ENCODE measurements at regions not wholly inside any gene's neighbourhood (a gene's known extent, or its start where the extent isn't known, plus 50 kb on each side); places are given as distances from the start of the nearest gene placed in this dataset.
A peak's percentile ranks its signal among the peaks of the same experiment; 100 is the strongest.
"Not testable (repeated sequence)": the region's sequence is repeated elsewhere in the genome, so short reads cannot be mapped to it uniquely, and the experiment has no call there.

- Histone ChIP-seq H3K4me1 (ENCODE audit: control insufficient read depth, insufficient read depth, low read length) (no peaks in the 10 kb centered on the region), H3K4me3 (ENCODE audit: low read length) (no peak overlapping the region), H3K27me3 (replicated peaks; ENCODE audit: control insufficient read depth, insufficient read depth, low read length) (no peaks in the 10 kb centered on the region), H3K9ac (ENCODE audit: low read length) (no peak overlapping the region), H3K9me3 (ENCODE audit: control insufficient read depth, low read length) (no peaks in the 10 kb centered on the region), H3K36me3 (ENCODE audit: control insufficient read depth, insufficient read depth, low read length, severe bottlenecking) (no peaks in the 10 kb centered on the region)
- no peak for DNase-seq (ENCODE audit: low read depth)
Observed at GRCh38 chr2:194915485-194915884, 741.5 kb upstream of the SLC39A10 start.

- no peaks in the 10 kb centered on the region for H3K27me3 ChIP-seq (replicated peaks; ENCODE audit: control insufficient read depth, insufficient read depth, low read length)
- H3K4me1 ChIP-seq (ENCODE audit: control insufficient read depth, insufficient read depth, low read length): no peaks in the 10 kb centered on the region
- H3K4me3 ChIP-seq (ENCODE audit: low read length): no peak overlapping the region
- H3K9me3 ChIP-seq (ENCODE audit: control insufficient read depth, low read length): no peaks in the 10 kb centered on the region
- H3K9ac ChIP-seq (ENCODE audit: low read length): no peak overlapping the region
- no peaks in the 10 kb centered on the region for H3K36me3 ChIP-seq (ENCODE audit: control insufficient read depth, insufficient read depth, low read length, severe bottlenecking)
- DNase-seq (ENCODE audit: low read depth): no peak
Observed at GRCh38 chr2:194907569-194907968, 749.5 kb upstream of the SLC39A10 start.

GRCh38 chr2:194896871-194897270 is 760.2 kb upstream of the SLC39A10 start:
- DNase-seq (ENCODE audit: low read depth): no peak
- Histone ChIP-seq H3K9ac (ENCODE audit: low read length) (no peak overlapping the region), H3K36me3 (ENCODE audit: control insufficient read depth, insufficient read depth, low read length, severe bottlenecking) (no peaks in the 10 kb centered on the region), H3K9me3 (ENCODE audit: control insufficient read depth, low read length) (no peaks in the 10 kb centered on the region), H3K4me3 (ENCODE audit: low read length) (no peak overlapping the region), H3K4me1 (ENCODE audit: control insufficient read depth, insufficient read depth, low read length) (no peaks in the 10 kb centered on the region), H3K27me3 (replicated peaks; ENCODE audit: control insufficient read depth, insufficient read depth, low read length) (no peaks in the 10 kb centered on the region)

- Histone ChIP-seq H3K4me3 (ENCODE audit: low read length) (no peak overlapping the region), H3K36me3 (ENCODE audit: control insufficient read depth, insufficient read depth, low read length, severe bottlenecking) (no peaks in the 10 kb centered on the region), H3K4me1 (ENCODE audit: control insufficient read depth, insufficient read depth, low read length) (no peaks in the 10 kb centered on the region), H3K9me3 (ENCODE audit: control insufficient read depth, low read length) (no peaks in the 10 kb centered on the region), H3K27me3 (replicated peaks; ENCODE audit: control insufficient read depth, insufficient read depth, low read length) (no peaks in the 10 kb centered on the region), H3K9ac (ENCODE audit: low read length) (no peak overlapping the region)
- no peak for DNase-seq (ENCODE audit: low read depth)
Observed at GRCh38 chr2:194883711-194884110, 773.3 kb upstream of the SLC39A10 start.

GRCh38 chr2:194870974-194871535 is 786.0 kb upstream of the SLC39A10 start:
- Histone ChIP-seq H3K9me3 (ENCODE audit: control insufficient read depth, low read length) (no peaks in the 10 kb centered on the region), H3K4me1 (ENCODE audit: control insufficient read depth, insufficient read depth, low read length) (no peaks in the 10 kb centered on the region), H3K4me3 (ENCODE audit: low read length) (no peak overlapping the region), H3K27me3 (replicated peaks; ENCODE audit: control insufficient read depth, insufficient read depth, low read length) (no peaks in the 10 kb centered on the region), H3K9ac (ENCODE audit: low read length) (no peak overlapping the region), H3K36me3 (ENCODE audit: control insufficient read depth, insufficient read depth, low read length, severe bottlenecking) (no peaks in the 10 kb centered on the region)
- no peak for DNase-seq (ENCODE audit: low read depth)

- Histone ChIP-seq H3K4me3 (ENCODE audit: low read length) (no peak overlapping the region), H3K9ac (ENCODE audit: low read length) (no peak overlapping the region), H3K9me3 (ENCODE audit: control insufficient read depth, low read length) (no peaks in the 10 kb centered on the region), H3K36me3 (ENCODE audit: control insufficient read depth, insufficient read depth, low read length, severe bottlenecking) (no peaks in the 10 kb centered on the region), H3K4me1 (ENCODE audit: control insufficient read depth, insufficient read depth, low read length) (no peaks in the 10 kb centered on the region), H3K27me3 (replicated peaks; ENCODE audit: control insufficient read depth, insufficient read depth, low read length) (no peaks in the 10 kb centered on the region)
- peak; percentile 45 for DNase-seq (ENCODE audit: low read depth)
Observed at GRCh38 chr2:194867328-194867727, 789.7 kb upstream of the SLC39A10 start.

GRCh38 chr2:194854941-194855340 is 802.1 kb upstream of the SLC39A10 start:
- no peaks in the 10 kb centered on the region for H3K4me1 ChIP-seq (ENCODE audit: control insufficient read depth, insufficient read depth, low read length)
- H3K36me3 ChIP-seq (ENCODE audit: control insufficient read depth, insufficient read depth, low read length, severe bottlenecking): no peaks in the 10 kb centered on the region
- H3K9ac ChIP-seq (ENCODE audit: low read length): no peak overlapping the region
- DNase-seq (ENCODE audit: low read depth): no peak
- no peaks in the 10 kb centered on the region for H3K9me3 ChIP-seq (ENCODE audit: control insufficient read depth, low read length)
- no peaks in the 10 kb centered on the region for H3K27me3 ChIP-seq (replicated peaks; ENCODE audit: control insufficient read depth, insufficient read depth, low read length)
- H3K4me3 ChIP-seq (ENCODE audit: low read length): no peak overlapping the region

- Histone ChIP-seq H3K27me3 (replicated peaks; ENCODE audit: control insufficient read depth, insufficient read depth, low read length) (no peaks in the 10 kb centered on the region), H3K9ac (ENCODE audit: low read length) (no peak overlapping the region), H3K9me3 (ENCODE audit: control insufficient read depth, low read length) (peaks cover 6% of the 10 kb centered on the region), H3K36me3 (ENCODE audit: control insufficient read depth, insufficient read depth, low read length, severe bottlenecking) (no peaks in the 10 kb centered on the region), H3K4me3 (ENCODE audit: low read length) (no peak overlapping the region), H3K4me1 (ENCODE audit: control insufficient read depth, insufficient read depth, low read length) (no peaks in the 10 kb centered on the region)
- no peak for DNase-seq (ENCODE audit: low read depth)
Observed at GRCh38 chr2:194842871-194843270, 814.2 kb upstream of the SLC39A10 start.

- H3K27me3 ChIP-seq (replicated peaks; ENCODE audit: control insufficient read depth, insufficient read depth, low read length); H3K4me3 ChIP-seq (ENCODE audit: low read length); H3K9me3 ChIP-seq (ENCODE audit: control insufficient read depth, low read length); H3K36me3 ChIP-seq (ENCODE audit: control insufficient read depth, insufficient read depth, low read length, severe bottlenecking); H3K4me1 ChIP-seq (ENCODE audit: control insufficient read depth, insufficient read depth, low read length); H3K9ac ChIP-seq (ENCODE audit: low read length); DNase-seq (ENCODE audit: low read depth): not testable (repeated sequence)
Observed at GRCh38 chr2:194834371-194834770, 822.7 kb upstream of the SLC39A10 start.

- Histone ChIP-seq H3K4me3 (ENCODE audit: low read length) (no peak overlapping the region), H3K27me3 (replicated peaks; ENCODE audit: control insufficient read depth, insufficient read depth, low read length) (no peaks in the 10 kb centered on the region), H3K9ac (ENCODE audit: low read length) (no peak overlapping the region), H3K36me3 (ENCODE audit: control insufficient read depth, insufficient read depth, low read length, severe bottlenecking) (no peaks in the 10 kb centered on the region), H3K9me3 (ENCODE audit: control insufficient read depth, low read length) (no peaks in the 10 kb centered on the region), H3K4me1 (ENCODE audit: control insufficient read depth, insufficient read depth, low read length) (no peaks in the 10 kb centered on the region)
- DNase-seq (ENCODE audit: low read depth): no peak
Observed at GRCh38 chr2:194826241-194826640, 830.8 kb upstream of the SLC39A10 start.

GRCh38 chr2:194824450-194824849 is 832.6 kb upstream of the SLC39A10 start:
- H3K36me3 ChIP-seq (ENCODE audit: control insufficient read depth, insufficient read depth, low read length, severe bottlenecking): no peaks in the 10 kb centered on the region
- H3K9ac ChIP-seq (ENCODE audit: low read length): no peak overlapping the region
- H3K9me3 ChIP-seq (ENCODE audit: control insufficient read depth, low read length): no peaks in the 10 kb centered on the region
- no peaks in the 10 kb centered on the region for H3K27me3 ChIP-seq (replicated peaks; ENCODE audit: control insufficient read depth, insufficient read depth, low read length)
- no peak overlapping the region for H3K4me3 ChIP-seq (ENCODE audit: low read length)
- no peaks in the 10 kb centered on the region for H3K4me1 ChIP-seq (ENCODE audit: control insufficient read depth, insufficient read depth, low read length)
- DNase-seq (ENCODE audit: low read depth): no peak

GRCh38 chr2:194822657-194823056 is 834.4 kb upstream of the SLC39A10 start:
- Histone ChIP-seq H3K4me1 (ENCODE audit: control insufficient read depth, insufficient read depth, low read length) (no peaks in the 10 kb centered on the region), H3K4me3 (ENCODE audit: low read length) (no peak overlapping the region)

More at GRCh38 chr2:194822657-194823056, 834.4 kb upstream of the SLC39A10 start:
- Histone ChIP-seq H3K27me3 (replicated peaks; ENCODE audit: control insufficient read depth, insufficient read depth, low read length) (no peaks in the 10 kb centered on the region), H3K36me3 (ENCODE audit: control insufficient read depth, insufficient read depth, low read length, severe bottlenecking) (no peaks in the 10 kb centered on the region), H3K9me3 (ENCODE audit: control insufficient read depth, low read length) (no peaks in the 10 kb centered on the region), H3K9ac (ENCODE audit: low read length) (no peak overlapping the region)
- DNase-seq (ENCODE audit: low read depth): no peak
